ENCODE measurements at regions not wholly inside any gene's neighbourhood (a gene's known extent, or its start where the extent isn't known, plus 50 kb on each side); places are given as distances from the start of the nearest gene placed in this dataset.

DNA sequence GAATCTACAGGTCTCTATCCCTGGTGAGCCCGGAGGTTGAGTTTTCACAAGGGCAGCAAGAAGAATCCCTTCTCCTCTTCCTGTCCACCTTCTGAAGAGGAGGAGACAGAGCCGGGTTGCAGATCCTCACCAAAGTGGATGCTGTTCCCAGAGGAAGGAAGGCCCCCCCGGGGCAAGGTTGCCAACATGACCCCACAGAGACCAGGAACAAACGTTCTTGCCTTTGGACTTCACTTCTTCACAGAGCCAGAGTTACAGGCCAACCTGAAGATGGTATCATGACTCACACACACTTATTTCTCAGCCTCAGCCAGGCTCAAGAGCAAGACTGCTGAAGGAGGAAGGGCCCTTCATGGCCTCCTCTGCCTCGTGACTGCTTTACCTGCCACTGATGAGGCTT lies 384.3 kb downstream of the CD83 start:
- H3K36me3 Mint-ChIP-seq: no peaks in the 10 kb centered on the region
- no peak overlapping the region for H3K4me3 Mint-ChIP-seq
- H3K27me3 Mint-ChIP-seq: peaks cover 3% of the 10 kb centered on the region
- no peak for ATAC-seq
- H3K9me3 Mint-ChIP-seq (ENCODE audit: low read depth): no peaks in the 10 kb centered on the region
- CTCF ChIA-PET: no interaction called here
- no peak for DNase-seq
- H3K27ac Mint-ChIP-seq: no peak overlapping the region
- no peaks in the 10 kb centered on the region for H3K4me1 Mint-ChIP-seq

DNA sequence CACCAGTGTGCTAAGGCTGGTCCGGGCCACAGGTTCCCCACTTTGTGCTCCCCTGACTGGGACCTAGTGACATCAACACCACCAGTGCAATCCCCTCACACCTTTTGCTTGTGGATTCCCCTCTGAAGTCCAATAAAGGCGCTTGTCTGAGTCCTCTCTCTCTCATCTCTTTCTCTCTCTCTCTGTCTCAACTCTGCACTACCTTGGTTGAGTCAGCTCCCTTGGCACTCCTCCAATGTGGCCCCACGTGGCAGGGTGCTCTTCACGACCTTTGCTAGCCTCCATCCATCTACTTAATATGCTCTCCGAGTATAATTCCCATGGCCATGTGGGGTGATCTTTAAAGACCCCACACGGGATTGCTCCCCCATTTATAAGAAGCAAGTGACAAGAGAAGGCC lies 385.0 kb downstream of the CD83 start:
- Mint-ChIP-seq H3K27ac (no peak overlapping the region), H3K36me3 (no peaks in the 10 kb centered on the region), H3K9me3 (ENCODE audit: low read depth) (no peaks in the 10 kb centered on the region), H3K4me1 (no peaks in the 10 kb centered on the region), H3K4me3 (no peak overlapping the region), H3K27me3 (no peaks in the 10 kb centered on the region)
- CTCF ChIA-PET: no interaction called here
- no peak for ATAC-seq
- DNase-seq: no peak

DNA sequence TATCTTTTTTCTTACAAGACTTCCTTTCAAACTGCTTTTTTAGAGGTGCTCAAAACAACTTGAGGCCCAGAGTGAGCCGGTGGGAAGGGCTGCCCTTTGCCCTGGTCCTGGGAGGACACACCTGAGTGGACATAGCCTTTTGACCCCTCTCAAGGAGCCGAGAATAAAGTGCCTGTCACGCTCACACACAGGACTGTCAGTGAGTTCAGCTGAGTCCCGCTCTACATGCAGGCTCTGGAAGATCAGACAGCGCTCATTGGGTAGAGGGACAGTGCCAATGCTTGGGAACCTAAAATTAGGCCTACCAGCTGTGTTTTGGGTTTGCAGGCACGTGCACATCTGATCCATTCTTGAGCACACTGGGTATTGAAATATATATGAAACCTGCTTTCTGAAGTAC lies 387.8 kb downstream of the CD83 start:
- DNase-seq: no peak
- no peak for ATAC-seq
- H3K36me3 Mint-ChIP-seq: no peaks in the 10 kb centered on the region
- no peaks in the 10 kb centered on the region for H3K4me1 Mint-ChIP-seq
- H3K27me3 Mint-ChIP-seq: no peaks in the 10 kb centered on the region
- H3K9me3 Mint-ChIP-seq (ENCODE audit: low read depth): no peaks in the 10 kb centered on the region
- H3K27ac Mint-ChIP-seq: no peak overlapping the region
- CTCF ChIA-PET: no interaction called here
- H3K4me3 Mint-ChIP-seq: no peak overlapping the region

DNA sequence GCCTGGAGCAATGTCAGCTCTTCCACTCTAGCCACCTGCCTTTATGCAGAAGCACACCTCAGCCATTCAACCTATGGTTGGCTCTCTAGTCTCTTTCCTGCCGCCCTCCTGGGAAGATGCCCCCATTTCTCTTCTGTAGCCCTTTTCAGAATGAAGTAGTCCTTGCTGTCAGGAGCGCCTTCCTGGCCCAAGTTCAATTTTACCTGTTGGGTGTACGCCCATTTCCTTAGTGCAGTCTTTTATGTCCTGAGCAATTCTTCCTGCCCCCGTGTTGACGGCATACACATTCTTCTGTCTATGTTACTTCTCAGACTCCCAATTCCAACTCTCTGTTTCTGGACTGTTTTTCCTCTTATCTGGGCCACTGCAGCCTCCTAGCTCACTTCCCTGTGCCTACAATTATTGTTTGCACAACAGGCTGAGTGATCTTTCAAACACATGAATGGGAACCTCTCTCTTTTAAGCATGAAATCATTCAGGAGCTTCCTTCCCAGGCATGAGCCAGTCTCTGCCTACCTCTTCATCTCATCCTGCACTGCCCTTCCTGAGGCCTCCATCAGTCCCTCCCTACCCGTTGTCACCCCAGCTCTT lies 389.2 kb downstream of the CD83 start:
- Mint-ChIP-seq H3K4me3 (no peak overlapping the region), H3K9me3 (ENCODE audit: low read depth) (no peaks in the 10 kb centered on the region), H3K27ac (no peak overlapping the region), H3K4me1 (no peaks in the 10 kb centered on the region), H3K27me3 (peaks cover 4% of the 10 kb centered on the region), H3K36me3 (no peaks in the 10 kb centered on the region)
- DNase-seq: no peak
- no peak for ATAC-seq
- CTCF ChIA-PET: no interaction called here

DNA sequence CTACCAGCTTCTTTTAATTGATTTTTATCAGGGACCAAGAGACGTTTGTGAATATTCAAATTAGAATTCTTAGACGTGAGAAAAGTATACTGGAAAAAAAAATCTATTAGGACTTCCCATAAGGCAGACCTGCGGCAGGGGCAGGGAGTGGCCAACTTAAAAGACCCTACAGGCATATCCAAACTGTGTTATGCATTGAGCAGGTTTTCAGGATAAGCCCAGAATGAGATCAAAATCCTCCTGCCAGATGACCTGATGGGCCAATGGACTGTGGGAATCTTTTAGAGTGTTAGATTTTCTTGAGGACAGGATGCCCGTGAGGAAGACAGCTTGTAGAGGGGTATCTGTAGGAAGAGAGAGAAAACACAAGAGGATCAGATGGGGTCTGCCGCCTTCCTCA lies 391.5 kb downstream of the CD83 start:
- Mint-ChIP-seq H3K27ac (no peak overlapping the region), H3K9me3 (ENCODE audit: low read depth) (peaks cover 2% of the 10 kb centered on the region), H3K36me3 (peaks cover 2% of the 10 kb centered on the region), H3K27me3 (peaks cover 4% of the 10 kb centered on the region), H3K4me1 (peaks cover 5% of the 10 kb centered on the region), H3K4me3 (no peak overlapping the region)
- DNase-seq (no peak), ATAC-seq (no peak)
- CTCF ChIA-PET: no interaction called here

DNA sequence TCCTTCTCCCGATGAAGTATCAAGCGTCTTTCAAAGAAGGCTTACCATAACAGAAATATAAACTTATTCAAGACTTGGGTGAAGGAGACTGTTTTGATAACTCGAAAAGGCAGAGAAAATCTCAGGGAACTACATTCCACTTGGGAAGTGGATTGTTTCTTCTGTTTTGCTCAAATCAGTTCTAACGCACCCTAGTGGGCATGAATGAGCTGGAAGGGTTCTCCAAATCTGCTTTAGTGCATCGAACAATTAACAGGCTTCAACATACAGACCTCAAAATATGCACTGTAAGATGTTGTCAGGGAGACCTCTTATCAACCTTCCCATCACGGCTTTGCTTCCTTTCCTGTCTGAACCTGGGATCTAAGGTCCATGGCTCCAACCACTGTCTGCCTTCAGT lies 392.5 kb downstream of the CD83 start:
- Mint-ChIP-seq H3K9me3 (ENCODE audit: low read depth) (peaks cover 2% of the 10 kb centered on the region), H3K27me3 (peaks cover 4% of the 10 kb centered on the region), H3K4me1 (peaks cover 5% of the 10 kb centered on the region), H3K27ac (no peak overlapping the region), H3K4me3 (no peak overlapping the region), H3K36me3 (peaks cover 2% of the 10 kb centered on the region)
- DNase-seq: no peak
- ATAC-seq: no peak
- CTCF ChIA-PET: no interaction called here

DNA sequence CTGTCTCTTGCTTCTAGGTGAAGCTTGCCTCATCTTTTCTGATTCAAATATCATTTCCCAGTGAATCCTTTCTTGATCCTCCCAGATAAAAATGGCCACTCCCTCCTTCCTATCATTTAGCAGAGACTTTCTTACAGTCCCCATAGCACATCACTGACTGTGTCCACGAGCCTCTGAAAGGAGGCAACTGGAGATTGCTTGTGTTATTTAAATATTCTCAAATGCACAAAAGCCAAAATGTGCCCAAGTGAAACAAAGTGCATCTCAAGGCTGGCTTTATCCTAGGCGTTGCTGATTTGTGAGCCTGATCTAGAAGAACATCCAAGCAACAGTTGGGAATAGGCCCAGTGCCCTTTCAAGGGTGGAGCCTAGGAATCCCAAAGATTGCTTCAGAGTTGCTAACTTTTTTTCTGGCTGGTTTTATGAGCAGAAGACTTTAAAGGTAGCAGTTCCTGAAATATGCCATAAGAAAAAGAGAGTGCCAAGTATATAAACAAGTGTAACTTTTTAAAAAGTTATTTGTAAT lies 393.6 kb downstream of the CD83 start:
- CTCF ChIA-PET: no interaction called here
- peaks cover 4% of the 10 kb centered on the region for H3K27me3 Mint-ChIP-seq
- H3K36me3 Mint-ChIP-seq: peaks cover 2% of the 10 kb centered on the region
- H3K4me1 Mint-ChIP-seq: peaks cover 5% of the 10 kb centered on the region
- DNase-seq (no peak), ATAC-seq (no peak)
- peaks cover 2% of the 10 kb centered on the region for H3K9me3 Mint-ChIP-seq (ENCODE audit: low read depth)
- no peak overlapping the region for H3K27ac Mint-ChIP-seq
- no peak overlapping the region for H3K4me3 Mint-ChIP-seq

DNA sequence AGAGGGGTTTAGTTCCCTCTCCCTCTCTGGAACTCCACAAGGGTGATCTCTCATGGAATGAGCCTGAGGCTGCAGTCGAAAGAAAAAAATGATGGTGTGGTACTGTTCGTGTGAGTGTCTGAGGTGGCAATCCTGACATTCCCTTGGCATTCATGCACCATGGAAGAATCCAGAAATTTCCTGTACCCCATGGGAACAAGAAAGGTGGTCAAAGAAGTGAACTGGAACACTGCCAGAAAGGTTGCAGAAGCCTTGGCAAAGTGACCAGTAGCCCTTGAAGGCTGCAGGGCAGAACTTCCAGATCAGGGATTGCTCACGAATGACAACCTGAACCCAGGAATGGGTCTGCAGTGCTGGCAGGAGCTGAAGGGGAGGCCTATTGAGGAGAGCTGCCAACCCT lies 394.7 kb downstream of the CD83 start:
- DNase-seq (no peak), ATAC-seq (no peak)
- H3K36me3 Mint-ChIP-seq: peaks cover 2% of the 10 kb centered on the region
- peaks cover 4% of the 10 kb centered on the region for H3K27me3 Mint-ChIP-seq
- no peak overlapping the region for H3K4me3 Mint-ChIP-seq
- H3K27ac Mint-ChIP-seq: no peak overlapping the region
- H3K4me1 Mint-ChIP-seq: peaks cover 5% of the 10 kb centered on the region
- CTCF ChIA-PET: no interaction called here
- H3K9me3 Mint-ChIP-seq (ENCODE audit: low read depth): peaks cover 2% of the 10 kb centered on the region

DNA sequence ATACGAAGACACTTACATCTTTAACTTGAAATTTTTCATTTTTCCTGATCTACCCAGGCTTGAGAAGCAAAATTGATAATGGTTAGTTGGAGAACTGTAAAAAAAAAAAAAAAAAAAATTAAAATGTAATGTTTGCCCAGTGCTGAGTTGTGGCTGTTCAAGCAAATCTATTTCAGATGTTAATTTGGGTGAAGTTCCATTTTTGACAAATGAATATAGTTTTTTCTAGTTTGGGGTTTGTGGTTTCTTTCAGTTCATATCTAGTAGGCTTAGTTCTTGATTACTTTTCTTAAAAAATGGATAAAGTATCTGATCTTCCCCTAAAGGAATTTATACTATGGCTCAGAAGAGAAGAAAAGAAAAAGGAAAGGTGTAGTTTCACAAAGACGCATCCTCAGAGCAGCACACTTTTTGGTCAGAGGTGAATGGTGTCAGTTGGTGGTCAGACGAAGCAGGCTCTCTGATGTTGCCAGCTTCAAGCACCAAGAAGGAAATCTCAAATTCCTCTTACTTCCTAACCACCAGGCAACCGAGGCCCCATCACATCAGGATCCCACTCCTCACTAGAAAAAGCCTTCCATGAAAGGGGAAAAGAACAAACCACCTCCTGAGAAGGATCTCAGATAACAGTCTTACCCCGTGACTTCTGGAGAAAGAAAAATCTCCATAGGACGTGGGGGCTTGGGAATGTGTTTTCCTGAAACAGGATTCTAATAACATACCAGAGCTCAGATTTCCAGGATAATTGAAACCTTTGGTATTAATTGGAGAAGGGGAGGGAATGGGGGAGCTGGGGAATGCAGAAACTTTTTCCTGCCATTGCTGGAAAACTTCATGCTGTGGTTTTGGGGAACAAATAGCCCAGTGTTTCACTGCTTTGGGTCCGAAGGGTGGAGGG lies 396.2 kb downstream of the CD83 start:
- Mint-ChIP-seq H3K4me3 (no peak overlapping the region), H3K36me3 (peaks cover 2% of the 10 kb centered on the region), H3K4me1 (peaks cover 5% of the 10 kb centered on the region), H3K9me3 (ENCODE audit: low read depth) (peaks cover 2% of the 10 kb centered on the region), H3K27me3 (peaks cover 11% of the 10 kb centered on the region), H3K27ac (no peak overlapping the region)
- ATAC-seq: no peak
- CTCF ChIA-PET: no interaction called here
- no peak for DNase-seq

DNA sequence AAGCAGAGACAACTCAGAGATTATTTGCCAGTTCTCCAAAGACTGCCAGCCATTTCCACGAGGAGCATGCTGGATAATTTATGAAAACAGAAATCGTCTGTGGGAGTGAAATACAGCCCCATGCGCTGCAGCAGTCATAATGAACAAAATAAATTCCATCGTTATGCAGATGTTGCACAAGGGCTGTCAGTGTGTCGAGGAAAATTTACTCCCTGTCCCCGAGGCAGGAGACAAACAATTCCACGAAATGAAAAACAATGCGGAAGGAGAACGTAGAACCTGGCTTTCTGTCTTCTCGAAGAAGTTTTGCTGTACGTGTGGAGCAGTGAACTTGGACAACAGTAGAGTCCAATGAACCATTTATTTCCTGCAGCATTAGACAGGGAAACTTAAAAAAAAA lies 399.4 kb downstream of the CD83 start:
- H3K27ac Mint-ChIP-seq: no peak overlapping the region
- CTCF ChIA-PET: no interaction called here
- H3K4me1 Mint-ChIP-seq: peaks cover 5% of the 10 kb centered on the region
- ATAC-seq (no peak), DNase-seq (no peak)
- H3K27me3 Mint-ChIP-seq: peaks cover 7% of the 10 kb centered on the region
- H3K9me3 Mint-ChIP-seq (ENCODE audit: low read depth): peaks cover 2% of the 10 kb centered on the region
- H3K4me3 Mint-ChIP-seq: no peak overlapping the region
- H3K36me3 Mint-ChIP-seq: peaks cover 2% of the 10 kb centered on the region

DNA sequence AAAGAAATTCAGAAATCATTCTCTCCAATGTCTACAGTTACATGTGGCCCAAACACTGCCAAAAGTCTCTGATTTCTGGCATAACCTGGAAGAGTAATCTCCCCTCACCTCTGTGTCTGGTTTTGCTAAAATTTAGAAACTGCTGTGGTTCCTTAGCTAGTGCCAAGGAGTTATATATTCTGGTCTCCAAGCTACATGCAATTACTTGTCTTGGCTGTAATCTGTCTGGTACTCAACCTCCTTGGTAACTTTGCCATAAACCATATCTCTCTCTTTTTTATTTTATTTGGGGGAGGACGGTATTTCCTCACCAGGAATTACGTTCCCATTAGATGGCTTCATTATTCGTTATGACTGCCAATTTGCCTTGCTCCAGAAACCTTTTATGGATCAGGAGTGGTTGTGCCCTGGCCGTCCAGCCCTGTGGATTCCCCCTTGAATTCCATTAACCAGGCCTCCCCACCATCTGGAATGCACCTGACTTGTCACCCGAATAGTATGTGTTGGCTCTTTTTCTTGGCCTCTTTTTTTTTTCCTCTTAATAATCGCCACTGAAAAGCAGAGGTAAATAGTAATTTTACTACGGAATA lies 400.0 kb downstream of the CD83 start:
- Mint-ChIP-seq H3K4me3 (no peak overlapping the region), H3K27ac (no peak overlapping the region), H3K36me3 (no peaks in the 10 kb centered on the region), H3K4me1 (peaks cover 5% of the 10 kb centered on the region), H3K27me3 (peaks cover 7% of the 10 kb centered on the region), H3K9me3 (ENCODE audit: low read depth) (peaks cover 2% of the 10 kb centered on the region)
- no peak for ATAC-seq
- CTCF ChIA-PET: no interaction called here
- no peak for DNase-seq

DNA sequence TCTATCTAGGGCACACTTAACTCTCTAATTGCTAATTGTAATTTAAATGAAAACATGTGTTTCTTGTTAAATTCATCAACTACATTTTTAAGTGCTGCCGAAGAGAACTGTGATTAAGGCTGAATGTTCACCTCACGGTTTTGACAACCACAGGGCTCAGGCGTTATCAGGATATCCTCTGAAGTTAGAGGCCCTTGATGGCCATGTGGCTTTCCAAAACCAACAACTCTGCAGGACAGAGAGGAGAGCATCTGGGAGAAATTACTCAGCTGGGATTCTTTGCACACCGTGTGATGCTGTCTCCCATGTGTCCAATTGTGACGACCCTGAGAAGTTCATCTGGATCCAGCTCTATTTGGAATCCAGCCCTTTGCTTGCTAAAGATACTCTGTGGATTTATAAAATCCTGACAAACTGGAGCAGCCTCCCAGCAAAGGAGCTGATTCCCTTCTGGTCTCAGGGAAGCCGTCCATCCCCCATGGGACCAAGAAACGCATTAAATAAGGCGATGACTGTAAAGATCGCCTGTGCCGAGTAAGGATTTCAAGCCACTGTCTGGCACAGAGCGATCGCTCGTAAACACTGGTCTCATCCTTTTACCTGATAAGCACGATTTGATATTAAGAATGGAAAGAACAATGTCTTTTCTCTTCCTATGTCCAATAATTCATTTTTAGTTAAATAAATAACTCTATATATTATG lies 401.1 kb downstream of the CD83 start:
- Mint-ChIP-seq H3K27ac (no peak overlapping the region), H3K4me1 (peaks cover 3% of the 10 kb centered on the region), H3K4me3 (no peak overlapping the region), H3K27me3 (peaks cover 7% of the 10 kb centered on the region), H3K36me3 (no peaks in the 10 kb centered on the region), H3K9me3 (ENCODE audit: low read depth) (no peaks in the 10 kb centered on the region)
- no peak for ATAC-seq
- CTCF ChIA-PET: no interaction called here
- no peak for DNase-seq

DNA sequence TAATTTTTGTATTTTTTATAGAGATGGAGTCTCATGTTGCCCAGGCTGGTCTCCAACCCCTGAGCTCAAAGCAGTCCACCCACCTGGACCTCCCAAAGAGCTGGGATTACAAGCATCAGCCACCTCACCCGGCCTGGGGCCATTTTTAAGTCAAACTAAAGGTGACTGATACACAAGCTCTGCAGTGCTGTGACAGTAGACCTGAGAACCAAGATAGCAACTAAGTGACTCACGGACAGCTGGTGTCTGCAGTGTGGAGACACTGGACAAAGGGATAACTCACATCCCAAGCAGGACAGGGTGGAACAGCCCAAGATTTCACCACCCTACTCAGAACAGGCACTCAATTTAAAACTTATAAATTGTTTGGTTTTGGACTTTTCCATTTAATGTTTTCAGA lies 402.5 kb downstream of the CD83 start:
- H3K4me3 Mint-ChIP-seq: no peak overlapping the region
- CTCF ChIA-PET: no interaction called here
- peaks cover 7% of the 10 kb centered on the region for H3K27me3 Mint-ChIP-seq
- no peaks in the 10 kb centered on the region for H3K36me3 Mint-ChIP-seq
- H3K9me3 Mint-ChIP-seq (ENCODE audit: low read depth): no peaks in the 10 kb centered on the region
- no peak overlapping the region for H3K27ac Mint-ChIP-seq
- ATAC-seq (no peak), DNase-seq (no peak)
- H3K4me1 Mint-ChIP-seq: no peaks in the 10 kb centered on the region
